ENCODE measurements at regions not wholly inside any gene's neighbourhood (a gene's known extent, or its start where the extent isn't known, plus 50 kb on each side); places are given as distances from the start of the nearest gene placed in this dataset.

GRCh38 chr2:21945658-21946057, 821.9 kb downstream of the TDRD15 start:
- Histone ChIP-seq H3K36me3 (ENCODE audit: control insufficient read depth, insufficient read depth, low read length) (no peaks in the 10 kb centered on the region), H3K4me3 (ENCODE audit: low read depth, low read length) (no peak overlapping the region), H3K27me3 (ENCODE audit: control insufficient read depth, insufficient read depth, low read length) (no peaks in the 10 kb centered on the region)
- POLR2A ChIA-PET, result no interaction called here
- no peak for DNase-seq (ENCODE audit: low read depth)
- CTCF ChIA-PET, result no interaction called here
- TF ChIP-seq, protein P1, sequence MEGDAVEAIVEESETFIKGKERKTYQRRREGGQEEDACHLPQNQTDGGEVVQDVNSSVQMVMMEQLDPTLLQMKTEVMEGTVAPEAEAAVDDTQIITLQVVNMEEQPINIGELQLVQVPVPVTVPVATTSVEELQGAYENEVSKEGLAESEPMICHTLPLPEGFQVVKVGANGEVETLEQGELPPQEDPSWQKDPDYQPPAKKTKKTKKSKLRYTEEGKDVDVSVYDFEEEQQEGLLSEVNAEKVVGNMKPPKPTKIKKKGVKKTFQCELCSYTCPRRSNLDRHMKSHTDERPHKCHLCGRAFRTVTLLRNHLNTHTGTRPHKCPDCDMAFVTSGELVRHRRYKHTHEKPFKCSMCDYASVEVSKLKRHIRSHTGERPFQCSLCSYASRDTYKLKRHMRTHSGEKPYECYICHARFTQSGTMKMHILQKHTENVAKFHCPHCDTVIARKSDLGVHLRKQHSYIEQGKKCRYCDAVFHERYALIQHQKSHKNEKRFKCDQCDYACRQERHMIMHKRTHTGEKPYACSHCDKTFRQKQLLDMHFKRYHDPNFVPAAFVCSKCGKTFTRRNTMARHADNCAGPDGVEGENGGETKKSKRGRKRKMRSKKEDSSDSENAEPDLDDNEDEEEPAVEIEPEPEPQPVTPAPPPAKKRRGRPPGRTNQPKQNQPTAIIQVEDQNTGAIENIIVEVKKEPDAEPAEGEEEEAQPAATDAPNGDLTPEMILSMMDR (IDR thresholded peaks at IDR 0.05; ENCODE audit: insufficient read depth, low read depth, low read length), result no peak

- Histone ChIP-seq H3K36me3 (ENCODE audit: control insufficient read depth, insufficient read depth, low read length) (no peaks in the 10 kb centered on the region), H3K4me3 (ENCODE audit: low read depth, low read length) (no peak overlapping the region), H3K27me3 (ENCODE audit: control insufficient read depth, insufficient read depth, low read length) (no peaks in the 10 kb centered on the region)
- ChIA-PET POLR2A (no interaction called here), CTCF (no interaction called here)
- TF ChIP-seq, protein P1 (IDR thresholded peaks at IDR 0.05; ENCODE audit: insufficient read depth, low read depth, low read length), result no peak
- DNase-seq (ENCODE audit: low read depth), result no peak
These were observed 823.3 kb downstream of the TDRD15 start for GRCh38 chr2:21947046-21947445.

GRCh38 chr2:21966139-21966538, 842.4 kb downstream of the TDRD15 start:
- TF ChIP-seq, protein P1 (IDR thresholded peaks at IDR 0.05; ENCODE audit: insufficient read depth, low read depth, low read length), result no peak
- POLR2A ChIA-PET, result interaction anchor here (0.7 to 1.0 kb wide), 3 partner anchors 26 to 286 kb away, joined by 3 to 4 read pairs (median 3); no protein-coding TSS in a partner anchor
- no peaks in the 10 kb centered on the region for H3K36me3 ChIP-seq (ENCODE audit: control insufficient read depth, insufficient read depth, low read length)
- H3K4me3 ChIP-seq (ENCODE audit: low read depth, low read length), result no peak overlapping the region
- DNase-seq (ENCODE audit: low read depth), result peak; percentile 73
- CTCF ChIA-PET, result interaction anchor here (1.1 to 1.3 kb wide), 2 partner anchors 9 to 11 kb away, joined by 3 read pairs; no protein-coding TSS in a partner anchor
- H3K27me3 ChIP-seq (ENCODE audit: control insufficient read depth, insufficient read depth, low read length), result no peaks in the 10 kb centered on the region

DNA sequence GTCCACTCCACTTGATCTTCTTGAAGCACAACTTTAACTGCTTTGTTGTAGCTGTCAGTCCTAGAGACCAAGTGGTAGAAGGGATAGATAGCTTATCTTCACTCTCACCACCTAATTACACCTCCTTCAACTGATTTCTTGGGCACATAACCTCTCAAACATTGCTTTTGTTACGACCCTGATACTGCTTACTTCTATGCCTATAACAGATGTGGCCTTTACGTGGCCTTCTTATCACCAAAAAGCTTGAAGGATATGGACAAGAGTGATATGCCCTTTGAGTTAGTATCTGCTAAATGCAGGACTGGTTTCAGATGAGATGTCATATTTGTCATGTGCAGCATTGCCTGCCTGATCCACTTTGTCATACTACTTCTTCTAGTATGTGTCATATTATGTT, 847.2 kb downstream of the TDRD15 start:
- H3K36me3 ChIP-seq (ENCODE audit: control insufficient read depth, insufficient read depth, low read length), result no peaks in the 10 kb centered on the region
- ChIA-PET POLR2A (no interaction called here), CTCF (no interaction called here)
- H3K27me3 ChIP-seq (ENCODE audit: control insufficient read depth, insufficient read depth, low read length), result no peaks in the 10 kb centered on the region
- TF ChIP-seq, protein P1 (IDR thresholded peaks at IDR 0.05; ENCODE audit: insufficient read depth, low read depth, low read length), result no peak
- H3K4me3 ChIP-seq (ENCODE audit: low read depth, low read length), result no peak overlapping the region
- DNase-seq (ENCODE audit: low read depth), result no peak

DNA sequence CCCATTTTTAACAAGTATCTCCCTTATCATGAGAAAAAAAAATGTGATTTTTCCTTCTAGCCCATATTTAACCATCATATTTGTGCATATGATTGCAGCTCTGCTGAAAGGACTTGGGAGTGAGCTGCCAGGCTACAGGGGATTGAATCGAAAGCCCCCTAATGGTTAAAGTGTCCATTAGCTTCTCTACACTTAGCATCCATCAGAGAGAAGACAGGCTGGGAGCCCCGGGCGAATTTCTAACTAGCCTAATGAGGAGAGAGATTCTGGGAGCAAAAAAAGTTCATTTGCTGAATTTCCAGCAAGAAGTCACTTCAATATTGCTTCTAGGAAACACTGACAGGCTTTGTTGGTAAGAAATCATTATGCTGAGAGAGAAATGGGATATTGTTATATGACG, 848.8 kb downstream of the TDRD15 start:
- ChIA-PET POLR2A (no interaction called here), CTCF (no interaction called here)
- DNase-seq (ENCODE audit: low read depth), result no peak
- Histone ChIP-seq H3K4me3 (ENCODE audit: low read depth, low read length) (no peak overlapping the region), H3K36me3 (ENCODE audit: control insufficient read depth, insufficient read depth, low read length) (no peaks in the 10 kb centered on the region), H3K27me3 (ENCODE audit: control insufficient read depth, insufficient read depth, low read length) (no peaks in the 10 kb centered on the region)
- TF ChIP-seq, protein P1 (IDR thresholded peaks at IDR 0.05; ENCODE audit: insufficient read depth, low read depth, low read length), result no peak

All from BJ (cell line).